Left lung (tissue), 4 donors: ENCODE measurements at regions not wholly inside any gene's neighbourhood (a gene's known extent, or its start where the extent isn't known, plus 50 kb on each side); places are given as distances from the start of the nearest gene placed in this dataset.
A peak's percentile ranks its signal among the peaks of the same experiment; 100 is the strongest.

Experiments
- ATAC-seq: fragments of 200-7000 bp; cut with Tn5 transposase; one replicate; pipeline ENCODE4 v1.9.1; 2020; ENCODE audit warnings: moderate library complexity
- DNase-seq, 4 donors: peaks; one replicate each; pipeline ENCODE4 v3.0.0-alpha.2; 2013 to 2020
- H3K27ac ChIP-seq, 2 donors: fragments of 200-600 bp; sonication (generic) in 1 of 2; one replicate each; pipeline versions ENCODE4 v1.5.0 to v1.8.0; 2020 to 2021
- H3K27me3 ChIP-seq, 2 donors: fragments of 200-600 bp; sonication (generic) in 1 of 2; one replicate each; pipeline versions ENCODE4 v1.5.0 to v1.8.0; 2020 to 2021
- H3K36me3 ChIP-seq, 2 donors: fragments of 200-600 bp; sonication (generic) in 1 of 2; one replicate each; pipeline versions ENCODE4 v1.5.0 to v1.8.0; 2020 to 2021
- H3K4me1 ChIP-seq, 2 donors: fragments of 200-600 bp; one replicate each; pipeline ENCODE4 v1.8.0; 2021
- H3K4me3 ChIP-seq, 2 donors: fragments of 200-600 bp; sonication (generic) in 1 of 2; one replicate each; pipeline versions ENCODE4 v1.5.0 to v1.8.0; 2020 to 2021; ENCODE audit warnings: mild to moderate bottlenecking in 1 of 2
- H3K9me3 ChIP-seq, 2 donors: fragments of 200-600 bp; sonication (generic) in 1 of 2; one replicate each; pipeline versions ENCODE4 v1.5.0 to v1.8.0; 2020 to 2021
- intact Hi-C, 2 donors: fragments of 100-400 bp; cut with DNase I; formaldehyde crosslinking; loops; one replicate each; pipeline versions ENCODE4 v1.11.2 to v1.14.2; 2022
- TF ChIP-seq, protein P1 (sequence below), 2 donors: fragments of 200-600 bp; sonication (generic) in 1 of 2; IDR thresholded peaks; one replicate each; pipeline versions ENCODE4 v1.5.0 to v1.8.0; 2021; ENCODE audit warnings: antibody characterized with exemption in 2 of 2
- donor health status: DM: no; HTN: yes; CAD: no.
- donor health status: DM: no; HTN: no; CAD: no.

DNA sequence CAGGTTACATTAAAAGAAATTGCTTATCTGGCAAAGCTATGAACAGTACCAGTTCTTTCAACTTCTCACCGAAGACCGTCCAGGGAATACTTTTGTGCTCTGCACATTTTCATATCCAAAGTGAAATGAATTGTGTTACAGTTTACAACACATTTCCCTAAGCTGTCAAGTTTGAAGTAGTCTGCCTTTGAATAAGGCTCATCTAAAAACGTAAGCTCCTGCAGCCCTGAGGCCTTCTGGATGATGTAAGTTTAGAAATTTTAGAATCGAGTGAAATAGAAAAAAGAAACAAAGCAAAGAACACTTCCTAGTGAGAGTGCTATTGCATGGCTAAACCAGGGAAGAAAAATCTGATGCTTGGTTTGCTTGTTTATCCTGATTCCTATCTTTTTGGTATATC, 653.8 kb downstream of the MMUT start:
- H3K36me3 ChIP-seq, result no peaks in the 10 kb centered on the region
- no peaks in the 10 kb centered on the region for H3K9me3 ChIP-seq
- intact Hi-C loops, result no loop called here
- H3K27me3 ChIP-seq, result no peaks in the 10 kb centered on the region
- no peaks in the 10 kb centered on the region for H3K4me1 ChIP-seq
- no peak for ATAC-seq
- no peak for DNase-seq
- no peak overlapping the region for H3K4me3 ChIP-seq
- H3K27ac ChIP-seq, result no peak overlapping the region
- TF ChIP-seq, protein P1, sequence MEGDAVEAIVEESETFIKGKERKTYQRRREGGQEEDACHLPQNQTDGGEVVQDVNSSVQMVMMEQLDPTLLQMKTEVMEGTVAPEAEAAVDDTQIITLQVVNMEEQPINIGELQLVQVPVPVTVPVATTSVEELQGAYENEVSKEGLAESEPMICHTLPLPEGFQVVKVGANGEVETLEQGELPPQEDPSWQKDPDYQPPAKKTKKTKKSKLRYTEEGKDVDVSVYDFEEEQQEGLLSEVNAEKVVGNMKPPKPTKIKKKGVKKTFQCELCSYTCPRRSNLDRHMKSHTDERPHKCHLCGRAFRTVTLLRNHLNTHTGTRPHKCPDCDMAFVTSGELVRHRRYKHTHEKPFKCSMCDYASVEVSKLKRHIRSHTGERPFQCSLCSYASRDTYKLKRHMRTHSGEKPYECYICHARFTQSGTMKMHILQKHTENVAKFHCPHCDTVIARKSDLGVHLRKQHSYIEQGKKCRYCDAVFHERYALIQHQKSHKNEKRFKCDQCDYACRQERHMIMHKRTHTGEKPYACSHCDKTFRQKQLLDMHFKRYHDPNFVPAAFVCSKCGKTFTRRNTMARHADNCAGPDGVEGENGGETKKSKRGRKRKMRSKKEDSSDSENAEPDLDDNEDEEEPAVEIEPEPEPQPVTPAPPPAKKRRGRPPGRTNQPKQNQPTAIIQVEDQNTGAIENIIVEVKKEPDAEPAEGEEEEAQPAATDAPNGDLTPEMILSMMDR (IDR thresholded peaks at IDR 0.05), result no peak

- Histone ChIP-seq H3K4me1 (no peaks in the 10 kb centered on the region), H3K4me3 (no peak overlapping the region), H3K27ac (no peak overlapping the region), H3K27me3 (no peaks in the 10 kb centered on the region), H3K36me3 (no peaks in the 10 kb centered on the region), H3K9me3 (no peaks in the 10 kb centered on the region)
- intact Hi-C loops, result no loop called here
- TF ChIP-seq, protein P1 (IDR thresholded peaks at IDR 0.05), result no peak
- DNase-seq (no peak), ATAC-seq (no peak)
These were observed 664.8 kb downstream of the MMUT start for GRCh38 chr6:48798296-48798695.

- H3K4me1 ChIP-seq, result no peaks in the 10 kb centered on the region
- H3K27me3 ChIP-seq, result no peaks in the 10 kb centered on the region
- DNase-seq (peak in 1 of 4 donors; percentile 42), ATAC-seq (no peak)
- TF ChIP-seq, protein P1 (IDR thresholded peaks at IDR 0.05), result no peak
- no peaks in the 10 kb centered on the region for H3K36me3 ChIP-seq
- intact Hi-C loops, result no loop called here
- no peak overlapping the region for H3K4me3 ChIP-seq
- H3K27ac ChIP-seq, result no peak overlapping the region
- peaks cover 0 to 2% of the 10 kb centered on the region in 2 donors for H3K9me3 ChIP-seq
These were observed 671.2 kb upstream of the PTCHD4 start for GRCh38 chr6:48782225-48782624.

- Histone ChIP-seq H3K27me3 (no peaks in the 10 kb centered on the region), H3K4me1 (no peaks in the 10 kb centered on the region), H3K4me3 (no peak overlapping the region), H3K36me3 (no peaks in the 10 kb centered on the region), H3K9me3 (peaks cover 0 to 2% of the 10 kb centered on the region in 2 donors), H3K27ac (no peak overlapping the region)
- TF ChIP-seq, protein P1 (IDR thresholded peaks at IDR 0.05), result no peak
- no peak for ATAC-seq
- DNase-seq, result no peak
- intact Hi-C loops, result loop anchor here in 1 of 2 donors (10.0 kb wide), 1 partner anchor 983 kb away; no protein-coding TSS in a partner anchor
These were observed 666.4 kb upstream of the PTCHD4 start for GRCh38 chr6:48777411-48777810.

GRCh38 chr6:48775157-48775556, 664.2 kb upstream of the PTCHD4 start:
- TF ChIP-seq, protein P1 (IDR thresholded peaks at IDR 0.05), result no peak
- H3K4me3 ChIP-seq, result no peak overlapping the region
- no peak overlapping the region for H3K27ac ChIP-seq
- DNase-seq, result no peak
- no peaks in the 10 kb centered on the region for H3K36me3 ChIP-seq
- intact Hi-C loops, result loop anchor here in 1 of 2 donors (10.0 kb wide), 1 partner anchor 980 kb away; no protein-coding TSS in a partner anchor
- ATAC-seq, result no peak
- no peaks in the 10 kb centered on the region for H3K27me3 ChIP-seq
- H3K4me1 ChIP-seq, result no peaks in the 10 kb centered on the region
- peaks cover 0 to 2% of the 10 kb centered on the region in 2 donors for H3K9me3 ChIP-seq
